22Rv1 (cell line): ENCODE measurements at regions not wholly inside any gene's neighbourhood (a gene's known extent, or its start where the extent isn't known, plus 50 kb on each side); places are given as distances from the start of the nearest gene placed in this dataset.

Experiments used
- ZFX ChIP-seq: fragments of 450-650 bp; IDR thresholded peaks from 2 replicates; pipeline ENCODE4 v1.6.1; 2017; ENCODE audit warnings: antibody characterized with exemption, borderline replicate concordance
- TF ChIP-seq, protein P1 (sequence below): fragments of 450-650 bp; IDR thresholded peaks from 2 replicates; pipeline ENCODE4 v1.5.1; 2017; ENCODE audit warnings: mild to moderate bottlenecking

DNA sequence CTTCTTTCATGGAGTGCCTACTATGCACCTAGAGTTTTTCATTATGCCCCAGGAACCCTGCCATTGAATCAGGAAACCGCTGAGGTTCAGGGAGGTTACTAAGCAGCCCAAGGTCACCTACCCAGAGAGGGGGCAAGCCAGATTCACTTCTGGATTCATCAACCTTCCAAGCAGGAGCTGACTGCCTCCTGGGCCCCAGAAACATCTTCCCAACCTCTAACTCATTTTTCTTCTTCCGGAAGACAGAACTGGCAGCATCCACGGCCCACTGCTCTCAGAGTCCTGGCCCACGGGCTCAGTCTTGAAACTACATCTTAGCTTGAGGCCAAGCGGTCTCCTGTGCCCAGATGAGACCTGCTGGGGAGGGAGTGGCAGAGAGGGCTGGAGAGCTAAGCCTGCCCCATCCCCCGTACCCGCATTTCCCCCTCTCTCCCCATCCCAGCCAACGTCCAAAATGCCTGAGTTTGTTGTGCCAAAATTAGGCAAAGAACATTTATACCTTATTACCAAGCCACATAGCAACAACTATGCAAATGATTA lies 281.0 kb downstream of the CDC5L start:
- TF ChIP-seq, protein P1, sequence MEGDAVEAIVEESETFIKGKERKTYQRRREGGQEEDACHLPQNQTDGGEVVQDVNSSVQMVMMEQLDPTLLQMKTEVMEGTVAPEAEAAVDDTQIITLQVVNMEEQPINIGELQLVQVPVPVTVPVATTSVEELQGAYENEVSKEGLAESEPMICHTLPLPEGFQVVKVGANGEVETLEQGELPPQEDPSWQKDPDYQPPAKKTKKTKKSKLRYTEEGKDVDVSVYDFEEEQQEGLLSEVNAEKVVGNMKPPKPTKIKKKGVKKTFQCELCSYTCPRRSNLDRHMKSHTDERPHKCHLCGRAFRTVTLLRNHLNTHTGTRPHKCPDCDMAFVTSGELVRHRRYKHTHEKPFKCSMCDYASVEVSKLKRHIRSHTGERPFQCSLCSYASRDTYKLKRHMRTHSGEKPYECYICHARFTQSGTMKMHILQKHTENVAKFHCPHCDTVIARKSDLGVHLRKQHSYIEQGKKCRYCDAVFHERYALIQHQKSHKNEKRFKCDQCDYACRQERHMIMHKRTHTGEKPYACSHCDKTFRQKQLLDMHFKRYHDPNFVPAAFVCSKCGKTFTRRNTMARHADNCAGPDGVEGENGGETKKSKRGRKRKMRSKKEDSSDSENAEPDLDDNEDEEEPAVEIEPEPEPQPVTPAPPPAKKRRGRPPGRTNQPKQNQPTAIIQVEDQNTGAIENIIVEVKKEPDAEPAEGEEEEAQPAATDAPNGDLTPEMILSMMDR: peak; percentile 53
- TF ChIP-seq ZFX: no peak
